GM12878 (cell line): ENCODE measurements at regions not wholly inside any gene's neighbourhood (a gene's known extent, or its start where the extent isn't known, plus 50 kb on each side); places are given as distances from the start of the nearest gene placed in this dataset.

Experiments used
- ATAC-seq: fragments of 200-7000 bp; cut with Tn5 transposase; 3 replicates; pipeline ENCODE4 v1.9.1; 2020; ENCODE audit warnings: mild to moderate bottlenecking, moderate library complexity
- BruUV-seq: library from RNA; stranded (reverse); fragments of 400-500 nt; replicated peaks from 2 replicates; lab custom pipeline; 2021; lab: Mats Ljungman, UMichigan
- CTCF ChIA-PET: fragments of 300-600 bp; sonication (Branson Sonifier 250); formaldehyde crosslinking; extraction: SDS; loops from one replicate; lab custom pipeline; 2021; ENCODE audit warnings: inconsistent platforms; lab: Yijun Ruan, JAX
- POLR2A ChIA-PET: fragments of 350-600 bp; formaldehyde crosslinking; extraction: SDS; loops from one replicate; lab custom pipeline; 2021; ENCODE audit warnings: inconsistent platforms; lab: Charles Lee
- RAD21 ChIA-PET: fragments of 300-600 bp; sonication (Branson Sonifier 250); formaldehyde crosslinking; loops from one replicate; lab custom pipeline; 2023; ENCODE audit warnings: antibody characterized with exemption; ENCODE audit not compliant: unreplicated experiment; lab: Charles Lee
- SMC1A ChIA-PET: fragments of 300-600 bp; sonication (Branson Sonifier 250); formaldehyde crosslinking; loops from one replicate; lab custom pipeline; 2023; ENCODE audit not compliant: unreplicated experiment, uncharacterized antibody; lab: Charles Lee
- DNase-seq: peaks from one replicate; pipeline ENCODE4 v3.0.0-alpha.2; 2011; ENCODE audit warnings: low read depth, low spot score
- FAIRE-seq: peaks from 3 replicates; lab custom pipeline; 2011; peaks lifted over from hg19 to GRCh38; lab: Jason Lieb, UNC
- H2AFZ ChIP-seq: 2 replicates; pipeline ENCODE4 v1.6.0; 2011; ENCODE audit warnings: low read depth, low read length, control low read depth; ENCODE audit not compliant: control insufficient read depth
- H3K27ac ChIP-seq: 2 replicates; pipeline ENCODE4 v1.5.1; 2011; ENCODE audit warnings: control low read depth; ENCODE audit not compliant: control insufficient read depth, insufficient read depth
- H3K27me3 ChIP-seq, 2 experiments: replicated peaks in 1 of 2; 2 replicates each; pipeline versions ENCODE4 v1.6.0 to v1.6.1; 2011; ENCODE audit warnings: low read length in 1 of 2; ENCODE audit not compliant: control insufficient read depth in 2 of 2, insufficient read depth in 2 of 2
- H3K36me3 ChIP-seq, 2 experiments: 2 replicates each; pipeline ENCODE4 v1.5.1; 2011; ENCODE audit warnings: low read length in 1 of 2; ENCODE audit not compliant: control insufficient read depth in 2 of 2, insufficient read depth in 2 of 2
- H3K4me1 ChIP-seq: 2 replicates; pipeline ENCODE4 v1.6.1; 2011; ENCODE audit warnings: mild to moderate bottlenecking, low read length, moderate library complexity, mixed read lengths; ENCODE audit not compliant: control insufficient read depth, insufficient read depth
- H3K4me2 ChIP-seq: 2 replicates; pipeline ENCODE4 v1.6.0; 2011; ENCODE audit warnings: control low read depth; ENCODE audit not compliant: control insufficient read depth, insufficient read depth
- H3K4me3 ChIP-seq: fragments of 200-600 bp; sonication (generic); 2 replicates; pipeline ENCODE4 v1.5.1; 2016
- H3K79me2 ChIP-seq: 2 replicates; pipeline ENCODE4 v1.6.0; 2011; ENCODE audit warnings: low read length; ENCODE audit not compliant: control insufficient read depth, insufficient read depth
- H3K9ac ChIP-seq: 2 replicates; pipeline ENCODE4 v1.8.0; 2011; ENCODE audit warnings: low read length, control low read depth, mixed read lengths; ENCODE audit not compliant: control insufficient read depth, insufficient read depth
- H3K9me3 ChIP-seq: replicated peaks from 3 replicates; pipeline ENCODE4 v1.5.1; 2011; ENCODE audit warnings: mild to moderate bottlenecking, low read length; ENCODE audit not compliant: control insufficient read depth, insufficient read depth
- H4K20me1 ChIP-seq: 2 replicates; pipeline ENCODE4 v1.6.0; 2011; ENCODE audit not compliant: control insufficient read depth, insufficient read depth
- BCL11A ChIP-seq: IDR thresholded peaks from 2 replicates; pipeline ENCODE4 v1.6.1; 2011; ENCODE audit warnings: low read depth, low read length
- CHD1 ChIP-seq: IDR thresholded peaks from 2 replicates; pipeline ENCODE4 v1.6.1; 2012; ENCODE audit warnings: low read depth, low read length, improper control_type of control experiment
- ELK1 ChIP-seq: IDR thresholded peaks from 2 replicates; pipeline ENCODE4 v1.6.1; 2012; ENCODE audit warnings: low read depth, low read length, improper control_type of control experiment
- KLF5 ChIP-seq: fragments of 450-650 bp; IDR thresholded peaks from 2 replicates; pipeline ENCODE4 v1.6.1; 2014; ENCODE audit warnings: mild to moderate bottlenecking; ENCODE audit not compliant: partially characterized antibody
- MAX ChIP-seq: IDR thresholded peaks from 2 replicates; pipeline ENCODE4 v1.6.1; 2012; ENCODE audit warnings: low read depth, low read length, improper control_type of control experiment
- MTA2 ChIP-seq: fragments of 450-650 bp; IDR thresholded peaks from 2 replicates; pipeline ENCODE4 v1.6.1; 2016; ENCODE audit warnings: low read depth, mild to moderate bottlenecking, moderate library complexity
- MYB ChIP-seq: fragments of 150-350 bp; IDR thresholded peaks from 2 replicates; pipeline ENCODE4 v1.6.1; 2014; ENCODE audit warnings: mild to moderate bottlenecking, low read depth, low read length, borderline replicate concordance
- NR2C1 ChIP-seq: fragments of 450-650 bp; IDR thresholded peaks from 2 replicates; pipeline ENCODE4 v1.6.1; 2017; ENCODE audit warnings: antibody characterized with exemption, mild to moderate bottlenecking, moderate library complexity
- PML ChIP-seq: IDR thresholded peaks from 2 replicates; pipeline ENCODE4 v1.6.1; 2012; ENCODE audit warnings: low read length, inconsistent platforms
- SIX5 ChIP-seq: IDR thresholded peaks from 2 replicates; pipeline ENCODE4 v1.6.1; 2011; ENCODE audit warnings: mild to moderate bottlenecking, low read depth, low read length, moderate library complexity; ENCODE audit not compliant: severe bottlenecking
- ZNF217 ChIP-seq: fragments of 450-650 bp; IDR thresholded peaks from 2 replicates; pipeline ENCODE4 v1.6.1; 2017; ENCODE audit warnings: antibody characterized with exemption, mild to moderate bottlenecking
- WGBS: methylation state at CpG from one replicate; pipeline ENCODE4 v1.1.6; 2016; ENCODE audit warnings: low lambda C conversion rate; ENCODE audit not compliant: insufficient replicate concordance, insufficient coverage; ENCODE audit errors: missing lambda C conversion rate; 5-methylcytosine and 5-hydroxymethylcytosine counted together
- in situ Hi-C: fragments of 300-500 bp; cut with MboI; formaldehyde crosslinking; loops from 9 replicates; pipeline ENCODE4 v1.14.3; 2018; ENCODE audit warnings: mixed read lengths
- intact Hi-C: fragments of 100-400 bp; cut with micrococcal nuclease; formaldehyde crosslinking; loops from one replicate; pipeline ENCODE4 v1.14.2; 2022; ENCODE audit not compliant: unreplicated experiment
- TF ChIP-seq, protein P1 (sequence below): fragments of 450-650 bp; IDR thresholded peaks from 2 replicates; pipeline ENCODE4 v1.6.1; 2016; ENCODE audit warnings: mild to moderate bottlenecking, moderate library complexity, borderline replicate concordance

DNA sequence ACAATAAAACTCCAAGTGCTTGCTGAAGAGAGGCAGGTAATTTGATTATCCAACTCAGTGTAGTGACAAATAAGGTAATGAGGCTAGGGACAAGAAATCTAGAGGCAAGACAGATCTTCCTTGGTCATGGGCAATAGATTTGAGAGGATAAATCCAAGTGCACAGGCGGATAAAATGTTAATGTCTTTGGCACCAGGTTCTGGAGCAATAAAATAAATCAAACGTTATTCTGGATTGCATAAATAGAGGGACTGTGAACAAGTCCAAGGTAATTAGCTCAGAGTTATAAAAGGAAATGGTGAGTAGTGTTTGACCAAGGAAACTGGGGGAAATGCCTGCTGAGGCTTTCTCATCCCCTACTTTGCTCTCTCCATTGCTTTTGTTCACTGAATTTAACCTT is 329.3 kb upstream of the PROX1 start:
- H3K36me3 ChIP-seq, result no peaks in the 10 kb centered on the region
- POLR2A ChIA-PET, result no interaction called here
- no peaks in the 10 kb centered on the region for H4K20me1 ChIP-seq
- H3K79me2 ChIP-seq, result no peaks in the 10 kb centered on the region
- intact Hi-C loops (no loop called here), in situ Hi-C loops (no loop called here)
- TF ChIP-seq MAX, result no peak
- TF ChIP-seq MTA2, result no peak
- no peak for TF ChIP-seq NR2C1
- no peak for TF ChIP-seq SIX5
- TF ChIP-seq KLF5, result no peak
- no peak for TF ChIP-seq ELK1
- no peak for TF ChIP-seq BCL11A
- no peak for TF ChIP-seq PML
- TF ChIP-seq, protein P1, sequence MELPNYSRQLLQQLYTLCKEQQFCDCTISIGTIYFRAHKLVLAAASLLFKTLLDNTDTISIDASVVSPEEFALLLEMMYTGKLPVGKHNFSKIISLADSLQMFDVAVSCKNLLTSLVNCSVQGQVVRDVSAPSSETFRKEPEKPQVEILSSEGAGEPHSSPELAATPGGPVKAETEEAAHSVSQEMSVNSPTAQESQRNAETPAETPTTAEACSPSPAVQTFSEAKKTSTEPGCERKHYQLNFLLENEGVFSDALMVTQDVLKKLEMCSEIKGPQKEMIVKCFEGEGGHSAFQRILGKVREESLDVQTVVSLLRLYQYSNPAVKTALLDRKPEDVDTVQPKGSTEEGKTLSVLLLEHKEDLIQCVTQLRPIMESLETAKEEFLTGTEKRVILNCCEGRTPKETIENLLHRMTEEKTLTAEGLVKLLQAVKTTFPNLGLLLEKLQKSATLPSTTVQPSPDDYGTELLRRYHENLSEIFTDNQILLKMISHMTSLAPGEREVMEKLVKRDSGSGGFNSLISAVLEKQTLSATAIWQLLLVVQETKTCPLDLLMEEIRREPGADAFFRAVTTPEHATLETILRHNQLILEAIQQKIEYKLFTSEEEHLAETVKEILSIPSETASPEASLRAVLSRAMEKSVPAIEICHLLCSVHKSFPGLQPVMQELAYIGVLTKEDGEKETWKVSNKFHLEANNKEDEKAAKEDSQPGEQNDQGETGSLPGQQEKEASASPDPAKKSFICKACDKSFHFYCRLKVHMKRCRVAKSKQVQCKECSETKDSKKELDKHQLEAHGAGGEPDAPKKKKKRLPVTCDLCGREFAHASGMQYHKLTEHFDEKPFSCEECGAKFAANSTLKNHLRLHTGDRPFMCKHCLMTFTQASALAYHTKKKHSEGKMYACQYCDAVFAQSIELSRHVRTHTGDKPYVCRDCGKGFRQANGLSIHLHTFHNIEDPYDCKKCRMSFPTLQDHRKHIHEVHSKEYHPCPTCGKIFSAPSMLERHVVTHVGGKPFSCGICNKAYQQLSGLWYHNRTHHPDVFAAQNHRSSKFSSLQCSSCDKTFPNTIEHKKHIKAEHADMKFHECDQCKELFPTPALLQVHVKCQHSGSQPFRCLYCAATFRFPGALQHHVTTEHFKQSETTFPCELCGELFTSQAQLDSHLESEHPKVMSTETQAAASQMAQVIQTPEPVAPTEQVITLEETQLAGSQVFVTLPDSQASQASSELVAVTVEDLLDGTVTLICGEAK, result no peak
- TF ChIP-seq MYB, result no peak
- no peak for TF ChIP-seq CHD1
- no peak for TF ChIP-seq ZNF217
- H3K4me3 ChIP-seq, result no peak overlapping the region
- CTCF ChIA-PET, result no interaction called here
- ATAC-seq (no peak), FAIRE-seq (no peak), DNase-seq (no peak)
- H2AFZ ChIP-seq, result no peak overlapping the region
- no peaks in the 10 kb centered on the region for H3K4me1 ChIP-seq
- SMC1A ChIA-PET, result no interaction called here
- no TSS peak for BruUV-seq
- no peak overlapping the region for H3K4me2 ChIP-seq
- WGBS, result 0% methylated on average over 2 of the region's 2 CpGs
- H3K9ac ChIP-seq, result no peak overlapping the region
- no peaks in the 10 kb centered on the region for H3K27me3 ChIP-seq
- RAD21 ChIA-PET, result no interaction called here
- no peak overlapping the region for H3K27ac ChIP-seq
- H3K9me3 ChIP-seq, result no peaks in the 10 kb centered on the region
